MV-4-11 (cell line): ENCODE measurements at regions not wholly inside any gene's neighbourhood (a gene's known extent, or its start where the extent isn't known, plus 50 kb on each side); places are given as distances from the start of the nearest gene placed in this dataset.

Experiments used
- DNase-seq: peaks from one replicate; lab custom pipeline; 2025; lab: John Stamatoyannopoulos, UW

- no peak for DNase-seq
Measured at GRCh38 chr7:115133248-115133647, 211.4 kb downstream of the MDFIC start.

GRCh38 chr7:115132096-115132495 lies 210.2 kb downstream of the MDFIC start:
- DNase-seq, result no peak

- DNase-seq, result no peak
Measured at GRCh38 chr7:115128154-115128553, 206.3 kb downstream of the MDFIC start.

- DNase-seq, result no peak
Measured at GRCh38 chr7:115127399-115128021, 205.6 kb downstream of the MDFIC start.

DNA sequence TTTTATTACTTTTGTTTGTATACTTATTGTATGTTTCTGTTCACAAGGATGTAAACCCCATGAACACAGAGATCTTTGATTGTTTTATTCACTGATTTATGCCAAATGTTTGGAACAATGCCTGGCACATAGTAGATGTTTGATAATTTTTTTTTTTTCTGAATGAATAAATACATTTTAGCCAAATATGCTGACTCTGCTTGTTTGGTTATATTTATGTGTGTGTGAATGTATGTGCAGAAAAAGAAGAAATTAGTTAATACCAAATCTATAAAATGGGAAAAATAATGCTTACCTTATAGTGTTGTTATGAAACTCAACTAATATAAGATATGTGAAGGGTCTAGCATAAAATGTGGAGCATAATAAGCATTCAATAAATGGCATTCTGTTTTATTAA lies 203.9 kb downstream of the MDFIC start:
- no peak for DNase-seq

DNA sequence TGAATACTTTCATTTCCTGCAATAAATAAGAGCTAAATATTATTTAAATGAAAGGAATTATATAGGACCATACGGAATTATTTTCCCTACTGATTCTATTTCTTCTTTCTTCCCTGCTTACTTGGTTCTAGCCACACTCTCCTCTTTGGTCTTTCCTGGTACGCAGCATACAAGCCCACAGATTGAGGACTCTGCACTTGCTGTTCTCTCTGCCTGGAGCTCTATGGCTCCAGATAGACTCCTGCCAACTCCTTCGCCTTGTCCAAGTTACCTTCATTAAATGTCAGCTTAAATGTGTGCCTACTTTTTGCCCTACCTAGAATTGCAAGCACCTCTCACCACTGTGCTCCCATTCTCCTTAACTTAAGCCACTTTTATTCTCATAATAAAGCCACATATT lies 203.4 kb downstream of the MDFIC start:
- no peak for DNase-seq

DNA sequence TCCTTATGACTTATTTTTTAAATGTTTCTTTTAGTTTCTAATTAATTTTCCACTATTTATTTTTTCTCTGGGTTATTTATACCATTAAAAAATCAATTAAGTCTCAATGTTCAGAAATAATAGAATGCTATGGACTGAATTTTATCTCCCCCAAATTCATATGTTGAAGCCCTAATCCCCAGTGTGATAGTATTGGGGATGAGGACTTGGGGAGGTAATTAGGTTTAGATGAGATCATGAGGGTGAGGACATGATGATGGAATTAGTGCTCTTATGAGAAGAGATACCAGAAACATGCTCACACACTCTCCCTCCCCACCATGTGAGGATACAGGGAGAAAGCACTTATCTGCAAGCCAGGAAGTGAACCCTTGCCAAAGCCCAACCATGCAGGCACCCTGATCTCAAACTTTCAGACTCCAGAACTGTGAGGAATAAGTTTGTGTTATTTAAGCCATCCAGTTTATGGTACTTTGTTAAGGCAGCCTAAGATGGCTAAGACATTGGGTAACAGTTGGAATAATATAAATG lies 202.6 kb downstream of the MDFIC start:
- DNase-seq, result no peak

GRCh38 chr7:115123441-115123840 lies 201.5 kb downstream of the MDFIC start:
- no peak for DNase-seq

DNA sequence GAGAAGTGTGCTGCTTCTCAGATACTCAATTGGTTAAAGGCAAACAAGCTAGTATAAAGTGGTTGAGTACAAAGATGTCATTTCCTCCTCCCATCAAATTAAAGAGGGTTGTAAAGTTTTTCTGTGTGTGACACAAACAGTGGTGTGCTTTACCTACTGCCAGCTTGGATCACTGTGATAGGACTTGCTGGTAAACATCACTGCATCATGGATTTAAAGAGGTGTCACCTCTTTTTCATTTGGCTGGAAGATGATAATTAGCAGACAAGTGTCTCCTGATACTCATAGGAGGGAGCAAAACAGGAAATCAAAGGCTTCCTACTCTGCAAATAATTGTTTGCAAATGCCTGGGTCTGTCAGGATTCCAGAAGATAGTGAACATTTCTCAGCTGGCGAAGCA lies 200.5 kb downstream of the MDFIC start:
- DNase-seq, result no peak

GRCh38 chr7:115117748-115118147 lies 195.9 kb downstream of the MDFIC start:
- DNase-seq, result no peak

GRCh38 chr7:115116773-115117715 lies 195.2 kb downstream of the MDFIC start:
- DNase-seq, result no peak

DNA sequence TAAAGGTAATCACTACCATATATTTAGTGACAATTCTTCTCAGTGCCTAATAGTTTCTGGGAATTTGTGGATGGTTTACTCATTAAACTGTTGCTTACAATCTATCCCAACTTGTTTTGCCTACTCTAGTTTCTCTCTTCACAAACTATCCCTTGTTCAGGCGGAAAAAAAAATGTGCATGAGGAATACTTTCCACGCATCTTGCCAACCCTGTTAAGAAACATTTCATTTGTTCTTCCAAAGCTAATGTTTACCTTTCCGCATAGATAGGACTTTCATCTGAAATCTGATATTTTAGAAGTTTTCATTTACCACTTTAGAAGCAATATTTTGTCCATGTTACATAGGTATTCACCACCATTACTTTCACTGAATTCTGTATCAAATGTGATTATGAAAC lies 191.9 kb downstream of the MDFIC start:
- no peak for DNase-seq

GRCh38 chr7:115113131-115113530 lies 191.2 kb downstream of the MDFIC start:
- no peak for DNase-seq

GRCh38 chr7:115110523-115110922 lies 188.6 kb downstream of the MDFIC start:
- no peak for DNase-seq

DNA sequence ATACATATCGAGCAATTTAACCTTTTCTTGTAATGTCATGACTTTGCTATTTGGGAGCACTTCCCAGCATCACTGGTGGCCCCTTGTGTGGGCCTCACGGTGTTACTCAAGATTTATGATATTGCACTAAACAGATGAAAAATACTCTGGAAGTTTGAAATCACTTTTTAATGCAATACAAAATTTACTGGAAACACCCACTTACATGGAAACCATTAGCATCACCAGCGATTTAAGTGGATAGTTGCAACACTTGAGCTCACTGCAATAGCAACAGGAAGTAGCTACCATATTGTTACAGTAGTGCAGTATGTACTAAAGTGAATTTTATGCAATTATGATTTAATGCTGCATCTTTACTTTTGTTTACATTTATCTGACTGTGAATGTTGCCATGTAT lies 184.4 kb downstream of the MDFIC start:
- peak; percentile 35 for DNase-seq

DNA sequence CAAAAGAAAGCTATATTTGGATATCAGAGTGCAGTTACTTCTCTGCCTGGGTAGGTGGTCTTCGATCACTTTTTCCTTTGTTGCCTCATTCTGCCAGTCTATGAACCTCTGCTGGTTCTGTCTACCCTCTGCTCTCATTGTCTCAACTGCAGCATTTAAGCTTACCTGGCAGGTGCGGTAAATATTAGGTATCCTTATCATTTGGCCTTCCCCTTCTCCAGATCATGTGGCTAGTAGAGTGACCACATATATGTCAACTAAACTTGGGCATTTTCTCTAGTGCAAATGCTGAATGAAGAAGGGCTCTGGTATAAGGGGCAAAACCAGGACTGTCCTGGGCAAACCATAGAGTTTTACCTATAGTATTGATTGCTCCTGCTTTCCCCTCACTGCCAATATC lies 180.8 kb downstream of the MDFIC start:
- DNase-seq, result no peak

GRCh38 chr7:115101199-115101598 lies 179.3 kb downstream of the MDFIC start:
- DNase-seq, result no peak

- no peak for DNase-seq
Measured at GRCh38 chr7:115099906-115100305, 178.0 kb downstream of the MDFIC start.

DNA sequence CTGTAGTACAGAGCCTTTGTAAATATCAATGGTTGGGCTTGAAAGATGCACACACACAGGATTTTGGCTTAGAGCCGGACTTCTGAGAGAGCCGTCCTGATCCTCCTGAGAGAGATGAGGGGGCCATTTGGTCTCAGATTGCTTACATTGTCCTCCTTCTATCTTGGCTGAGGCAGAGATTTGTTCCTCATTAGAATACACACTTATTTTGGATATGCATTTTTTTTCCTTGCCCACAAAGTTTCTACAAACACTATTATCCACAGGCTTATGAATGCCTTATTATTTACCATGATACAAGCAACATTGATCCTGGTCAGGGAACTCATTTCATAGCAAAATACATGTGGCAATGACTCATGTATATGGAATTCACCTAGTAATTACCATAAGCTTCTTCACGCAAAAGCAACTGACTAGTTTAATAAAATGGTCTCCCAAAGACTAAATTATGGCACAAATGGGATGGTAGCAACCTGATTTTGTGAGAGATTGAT lies 175.3 kb downstream of the MDFIC start:
- DNase-seq, result no peak

- no peak for DNase-seq
Measured at GRCh38 chr7:115096262-115096661, 174.4 kb downstream of the MDFIC start.

DNA sequence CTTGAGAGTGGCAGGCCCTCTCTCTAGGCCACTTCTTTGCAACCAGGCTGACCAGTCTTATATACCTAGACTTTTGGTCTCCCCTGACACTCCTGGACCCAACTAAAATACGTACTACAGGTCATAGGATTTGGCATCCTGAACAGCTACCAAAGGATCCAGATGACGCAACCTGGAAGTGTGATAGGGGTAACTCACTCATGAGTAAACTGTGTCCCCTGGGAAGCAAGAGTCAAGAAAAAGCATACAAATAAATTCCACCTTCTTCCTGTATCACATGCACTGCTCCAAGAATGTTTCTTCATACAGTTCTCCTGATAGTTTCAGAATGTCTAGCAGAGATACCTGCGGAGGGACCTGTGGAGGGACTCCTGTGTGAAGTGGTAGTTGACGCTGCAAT lies 172.3 kb downstream of the MDFIC start:
- DNase-seq, result no peak

- DNase-seq, result no peak
Measured at GRCh38 chr7:115088893-115089292, 167.0 kb downstream of the MDFIC start.

- no peak for DNase-seq
Measured at GRCh38 chr7:115087437-115087836, 165.5 kb downstream of the MDFIC start.
